GM18511 (cell line): ENCODE measurements at regions not wholly inside any gene's neighbourhood (a gene's known extent, or its start where the extent isn't known, plus 50 kb on each side); places are given as distances from the start of the nearest gene placed in this dataset.
A peak's percentile ranks its signal among the peaks of the same experiment; 100 is the strongest.
"Not testable (repeated sequence)": the region's sequence is repeated elsewhere in the genome, so short reads cannot be mapped to it uniquely, and the experiment has no call there.

Experiments
- ATAC-seq: cut with Tn5 transposase; IDR thresholded peaks from one replicate; pipeline ENCODE4 v1.9.1; 2021; ENCODE audit warnings: mild to moderate bottlenecking, moderate library complexity; ENCODE audit not compliant: unreplicated experiment

- no peak for ATAC-seq
Measured at GRCh38 chr1:193914871-193915270, 728.5 kb upstream of the B3GALT2 start.

GRCh38 chr1:193909406-193910082 is 723.1 kb upstream of the B3GALT2 start:
- no peak for ATAC-seq

- ATAC-seq, result no peak
Measured at GRCh38 chr1:193905288-193906085, 719.1 kb upstream of the B3GALT2 start.

GRCh38 chr1:193891788-193892187 is 705.4 kb upstream of the B3GALT2 start:
- ATAC-seq, result no peak

GRCh38 chr1:193890935-193891334 is 704.5 kb upstream of the B3GALT2 start:
- no peak for ATAC-seq

GRCh38 chr1:193884848-193885558 is 698.6 kb upstream of the B3GALT2 start:
- ATAC-seq, result no peak

- not testable (repeated sequence) for ATAC-seq
Measured at GRCh38 chr1:193877920-193878319, 691.5 kb upstream of the B3GALT2 start.

GRCh38 chr1:193868425-193868824 is 682.0 kb upstream of the B3GALT2 start:
- ATAC-seq, result no peak

GRCh38 chr1:193856261-193856660 is 669.8 kb upstream of the B3GALT2 start:
- no peak for ATAC-seq

GRCh38 chr1:193850745-193851144 is 664.3 kb upstream of the B3GALT2 start:
- no peak for ATAC-seq

GRCh38 chr1:193846876-193847604 is 660.6 kb upstream of the B3GALT2 start:
- no peak for ATAC-seq

GRCh38 chr1:193846411-193846810 is 660.0 kb upstream of the B3GALT2 start:
- ATAC-seq, result no peak

- no peak for ATAC-seq
Measured at GRCh38 chr1:193841857-193842256, 655.4 kb upstream of the B3GALT2 start.

GRCh38 chr1:193831465-193831864 is 645.1 kb upstream of the B3GALT2 start:
- ATAC-seq, result no peak

GRCh38 chr1:193827516-193827915 is 641.1 kb upstream of the B3GALT2 start:
- ATAC-seq, result no peak

- no peak for ATAC-seq
Measured at GRCh38 chr1:193819376-193819775, 633.0 kb upstream of the B3GALT2 start.

- no peak for ATAC-seq
Measured at GRCh38 chr1:193807208-193807607, 620.8 kb upstream of the B3GALT2 start.

GRCh38 chr1:193806079-193807048 is 620.0 kb upstream of the B3GALT2 start:
- peak; percentile 73 for ATAC-seq

- ATAC-seq, result no peak
Measured at GRCh38 chr1:193799948-193800690, 613.7 kb upstream of the B3GALT2 start.
